CD4-positive, alpha-beta T cell (primary cell): ENCODE measurements at regions not wholly inside any gene's neighbourhood (a gene's known extent, or its start where the extent isn't known, plus 50 kb on each side); places are given as distances from the start of the nearest gene placed in this dataset.

Source experiments
- ATAC-seq: fragments of 200-7000 bp; cut with Tn5 transposase; one replicate; pipeline ENCODE4 v1.10.0; 2022; ENCODE audit warnings: mild to moderate bottlenecking; ENCODE audit not compliant: poor library complexity
- CTCF ChIA-PET: fragments of 350-600 bp; sonication (Branson Sonifier 250); formaldehyde crosslinking; loops from one replicate; lab custom pipeline; 2021; ENCODE audit warnings: antibody characterized with exemption, inconsistent platforms; lab: Charles Lee
- POLR2A ChIA-PET: fragments of 350-600 bp; sonication (Branson Sonifier 250); formaldehyde crosslinking; loops from one replicate; lab custom pipeline; 2021; ENCODE audit warnings: antibody characterized with exemption, inconsistent platforms; lab: Charles Lee
- DNase-seq, 14 experiments: peaks; one replicate each; pipeline ENCODE4 v3.0.0-alpha.2; 2013 to 2020; ENCODE audit warnings: mixed read lengths in 2 of 14
- H3K27ac ChIP-seq, 2 donors: one replicate each; pipeline versions ENCODE4 v1.5.1 to v1.7.0; 2013; ENCODE audit warnings: low read length in 2 of 2, low read depth in 1 of 2, mild to moderate bottlenecking in 1 of 2
- H3K27me3 ChIP-seq, 2 experiments: 1 replicate in 1 of 2; 2 replicates in 1 of 2; pipeline versions ENCODE4 v1.6.1 to v1.7.0; 2013; ENCODE audit warnings: low read length in 2 of 2, control low read depth in 1 of 2, mild to moderate bottlenecking in 1 of 2, moderate library complexity in 1 of 2; ENCODE audit not compliant: insufficient read depth in 2 of 2, control insufficient read depth in 1 of 2
- H3K36me3 ChIP-seq: one replicate; pipeline ENCODE4 v1.6.1; 2013; ENCODE audit warnings: low read length, control low read depth; ENCODE audit not compliant: insufficient read depth
- H3K4me1 ChIP-seq: one replicate; pipeline ENCODE4 v1.6.1; 2013; ENCODE audit warnings: low read length, control low read depth; ENCODE audit not compliant: insufficient read depth
- H3K4me3 ChIP-seq: one replicate; pipeline ENCODE4 v1.5.1; 2013; ENCODE audit warnings: mild to moderate bottlenecking, low read length, moderate library complexity
- H3K9me3 ChIP-seq, 2 experiments: 1 replicate in 1 of 2; 2 replicates in 1 of 2; pipeline versions ENCODE4 v1.6.1 to v1.7.0; 2013; ENCODE audit warnings: low read length in 2 of 2, mild to moderate bottlenecking in 2 of 2, control low read depth in 1 of 2, moderate library complexity in 1 of 2; ENCODE audit not compliant: control insufficient read depth in 1 of 2, insufficient read depth in 1 of 2
- H3K27ac Mint-ChIP-seq: one replicate; pipeline ENCODE4 v1.8.0; 2020; ENCODE audit warnings: mixed read lengths
- H3K27me3 Mint-ChIP-seq: one replicate; pipeline ENCODE4 v1.8.0; 2021; ENCODE audit warnings: mixed read lengths
- H3K36me3 Mint-ChIP-seq: one replicate; pipeline ENCODE4 v1.8.0; 2021; ENCODE audit warnings: low read depth, mixed read lengths
- H3K4me1 Mint-ChIP-seq: one replicate; pipeline ENCODE4 v1.8.0; 2021; ENCODE audit warnings: low read depth, mixed read lengths
- H3K4me3 Mint-ChIP-seq: one replicate; pipeline ENCODE4 v1.8.0; 2020; ENCODE audit warnings: mild to moderate bottlenecking, mixed read lengths
- H3K9me3 Mint-ChIP-seq: one replicate; pipeline ENCODE4 v1.8.0; 2020; ENCODE audit warnings: mixed read lengths
- intact Hi-C, 2 experiments: fragments of 100-400 bp; cut with DNase I in 1 of 2; cut with micrococcal nuclease in 1 of 2; formaldehyde crosslinking; loops; one replicate each; pipeline versions ENCODE4 v1.15.1 to v1.9.0; 2023 to 2025; cut with DNase I, micrococcal nuclease
- TF ChIP-seq, protein P1 (sequence below): fragments of 200-600 bp; IDR thresholded peaks from one replicate; pipeline ENCODE4 v1.8.0; 2022; ENCODE audit warnings: antibody characterized with exemption, mild to moderate bottlenecking

DNA sequence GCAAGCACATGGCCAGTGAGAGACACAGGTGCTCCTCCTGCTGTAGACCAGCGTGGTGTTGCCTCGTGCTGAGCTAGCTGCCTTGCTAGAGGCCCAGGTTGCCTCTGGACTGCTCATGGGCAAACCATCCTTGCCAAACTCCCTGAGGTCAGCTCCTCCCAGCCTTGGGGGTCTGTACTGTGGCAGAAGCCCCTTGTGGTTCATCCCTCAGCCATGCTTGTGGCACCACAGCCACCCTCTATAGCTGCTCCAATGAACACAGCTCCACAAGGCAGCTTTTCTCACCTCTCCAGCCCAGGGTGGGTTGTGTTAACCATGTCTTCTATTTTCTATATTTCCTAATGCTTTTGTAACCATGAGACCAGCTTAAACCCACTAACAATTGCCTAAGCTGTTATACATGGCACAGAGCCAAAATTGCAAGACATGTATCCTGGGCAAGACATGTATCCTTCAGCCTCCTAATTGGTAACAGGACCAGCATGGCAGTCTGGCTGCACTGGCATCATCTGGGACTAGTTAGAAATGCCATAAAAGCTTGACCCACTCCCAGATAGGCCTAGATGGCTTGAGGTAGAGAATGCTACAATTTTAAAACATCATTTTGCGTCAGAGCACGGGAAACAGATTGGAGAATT is 183.1 kb upstream of the S1PR3 start:
- Histone ChIP-seq H3K27ac (no peak overlapping the region), H3K4me1 (no peaks in the 10 kb centered on the region), H3K9me3 (no peaks in the 10 kb centered on the region), H3K36me3 (no peaks in the 10 kb centered on the region), H3K4me3 (no peak overlapping the region), H3K27me3 (peaks cover 0 to 7% of the 10 kb centered on the region in 2 experiments)
- ATAC-seq (no peak), DNase-seq (no peak)
- no peak overlapping the region for H3K27ac Mint-ChIP-seq
- intact Hi-C loops, result no loop called here
- POLR2A ChIA-PET, result no interaction called here
- H3K4me1 Mint-ChIP-seq, result no peaks in the 10 kb centered on the region
- H3K36me3 Mint-ChIP-seq, result no peaks in the 10 kb centered on the region
- peaks cover 48% of the 10 kb centered on the region for H3K27me3 Mint-ChIP-seq
- CTCF ChIA-PET, result no interaction called here
- no peak overlapping the region for H3K4me3 Mint-ChIP-seq
- TF ChIP-seq, protein P1, sequence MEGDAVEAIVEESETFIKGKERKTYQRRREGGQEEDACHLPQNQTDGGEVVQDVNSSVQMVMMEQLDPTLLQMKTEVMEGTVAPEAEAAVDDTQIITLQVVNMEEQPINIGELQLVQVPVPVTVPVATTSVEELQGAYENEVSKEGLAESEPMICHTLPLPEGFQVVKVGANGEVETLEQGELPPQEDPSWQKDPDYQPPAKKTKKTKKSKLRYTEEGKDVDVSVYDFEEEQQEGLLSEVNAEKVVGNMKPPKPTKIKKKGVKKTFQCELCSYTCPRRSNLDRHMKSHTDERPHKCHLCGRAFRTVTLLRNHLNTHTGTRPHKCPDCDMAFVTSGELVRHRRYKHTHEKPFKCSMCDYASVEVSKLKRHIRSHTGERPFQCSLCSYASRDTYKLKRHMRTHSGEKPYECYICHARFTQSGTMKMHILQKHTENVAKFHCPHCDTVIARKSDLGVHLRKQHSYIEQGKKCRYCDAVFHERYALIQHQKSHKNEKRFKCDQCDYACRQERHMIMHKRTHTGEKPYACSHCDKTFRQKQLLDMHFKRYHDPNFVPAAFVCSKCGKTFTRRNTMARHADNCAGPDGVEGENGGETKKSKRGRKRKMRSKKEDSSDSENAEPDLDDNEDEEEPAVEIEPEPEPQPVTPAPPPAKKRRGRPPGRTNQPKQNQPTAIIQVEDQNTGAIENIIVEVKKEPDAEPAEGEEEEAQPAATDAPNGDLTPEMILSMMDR, result no peak
- H3K9me3 Mint-ChIP-seq, result no peaks in the 10 kb centered on the region

DNA sequence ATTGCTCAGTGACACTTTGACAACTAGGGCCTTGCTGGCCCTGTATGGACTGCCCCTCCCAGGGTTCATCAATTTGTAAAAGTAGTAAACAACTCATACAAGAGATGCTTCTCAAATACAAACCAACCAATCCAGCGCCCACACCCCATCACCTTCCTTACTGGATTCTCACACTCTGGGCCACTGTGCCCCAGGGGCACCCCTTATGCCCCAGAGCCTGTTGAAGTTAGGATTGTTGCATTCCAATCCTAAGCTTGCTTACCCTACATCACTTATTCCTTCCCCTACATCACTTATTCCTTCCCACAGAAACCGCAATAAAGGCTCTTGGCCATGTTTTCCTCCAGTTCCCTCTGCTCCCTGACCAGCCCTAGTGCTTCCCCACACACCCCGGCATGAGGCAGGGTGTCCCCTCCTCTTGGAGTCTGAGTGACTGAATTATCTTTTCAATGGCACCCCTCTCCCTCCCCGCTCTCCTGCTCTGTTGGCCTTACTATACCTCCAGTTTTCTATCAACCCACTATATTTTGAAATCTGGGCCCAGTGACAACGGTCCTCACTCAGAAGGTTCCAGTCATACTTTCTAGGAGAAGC is 182.4 kb upstream of the S1PR3 start:
- Mint-ChIP-seq H3K27me3 (peaks cover 41% of the 10 kb centered on the region), H3K4me3 (no peak overlapping the region), H3K9me3 (no peaks in the 10 kb centered on the region), H3K27ac (no peak overlapping the region), H3K36me3 (no peaks in the 10 kb centered on the region), H3K4me1 (no peaks in the 10 kb centered on the region)
- Histone ChIP-seq H3K36me3 (no peaks in the 10 kb centered on the region), H3K9me3 (no peaks in the 10 kb centered on the region), H3K4me1 (no peaks in the 10 kb centered on the region), H3K27ac (no peak overlapping the region), H3K27me3 (peaks cover 3 to 7% of the 10 kb centered on the region in 2 experiments), H3K4me3 (no peak overlapping the region)
- intact Hi-C loops, result no loop called here
- POLR2A ChIA-PET, result no interaction called here
- DNase-seq (no peak), ATAC-seq (no peak)
- CTCF ChIA-PET, result no interaction called here
- TF ChIP-seq, protein P1, result no peak

DNA sequence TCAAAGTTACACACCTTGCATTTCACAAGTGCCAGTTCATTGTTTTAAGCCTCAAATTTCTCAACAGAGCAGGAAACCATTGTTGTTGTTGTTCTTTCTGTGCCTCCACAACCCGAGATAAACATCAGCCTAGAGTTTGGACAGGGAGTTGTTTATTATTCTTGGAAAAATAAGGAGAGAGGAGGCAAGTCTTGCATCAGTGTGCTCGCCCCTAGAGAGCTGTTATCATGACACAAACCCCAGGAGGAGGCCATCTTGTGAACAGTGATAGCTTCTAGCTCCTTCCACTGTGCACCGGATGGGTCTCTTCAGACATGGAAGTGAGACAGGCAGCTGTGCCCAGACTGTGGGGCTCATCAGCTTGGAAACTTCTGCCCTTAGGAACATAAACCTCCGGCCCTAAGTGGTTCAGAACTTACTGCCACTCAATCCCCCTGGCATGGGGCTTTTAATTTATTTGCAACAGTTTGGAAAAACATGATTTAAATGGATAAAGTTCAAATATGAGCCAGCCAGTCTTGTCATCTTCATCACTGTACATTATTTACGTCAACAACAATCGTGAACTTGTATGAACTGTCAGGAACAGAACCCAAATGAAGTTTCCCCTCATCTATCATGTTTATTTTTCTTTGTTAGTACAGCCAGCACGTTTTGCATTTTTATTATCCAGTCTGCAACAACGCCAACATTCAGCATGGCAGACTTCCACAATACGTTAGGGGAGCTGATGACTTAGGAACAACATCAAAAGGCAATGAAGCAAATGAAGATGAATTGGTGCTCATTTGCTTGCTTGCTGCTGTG is 181.7 kb upstream of the S1PR3 start:
- Mint-ChIP-seq H3K9me3 (no peaks in the 10 kb centered on the region), H3K27me3 (peaks cover 37% of the 10 kb centered on the region), H3K36me3 (no peaks in the 10 kb centered on the region), H3K27ac (no peak overlapping the region), H3K4me3 (no peak overlapping the region), H3K4me1 (no peaks in the 10 kb centered on the region)
- Histone ChIP-seq H3K4me1 (no peaks in the 10 kb centered on the region), H3K27me3 (peaks cover 4 to 7% of the 10 kb centered on the region in 2 experiments), H3K4me3 (no peak overlapping the region), H3K9me3 (no peaks in the 10 kb centered on the region), H3K36me3 (no peaks in the 10 kb centered on the region), H3K27ac (no peak overlapping the region)
- POLR2A ChIA-PET, result no interaction called here
- CTCF ChIA-PET, result no interaction called here
- TF ChIP-seq, protein P1, result no peak
- intact Hi-C loops, result no loop called here
- DNase-seq, result no peak
- ATAC-seq, result no peak
